ENCODE measurements at regions not wholly inside any gene's neighbourhood (a gene's known extent, or its start where the extent isn't known, plus 50 kb on each side); places are given as distances from the start of the nearest gene placed in this dataset.

GRCh38 chr19:31568724-31569123 is 219.5 kb upstream of the TSHZ3 start (continued):
- no peak for TF ChIP-seq CHD7 (IDR thresholded peaks at IDR 0.05; ENCODE audit: insufficient replicate concordance, low read length)
- TF ChIP-seq JUN (IDR thresholded peaks at IDR 0.05; ENCODE audit: low read depth, low read length), result no peak
- no peak for TF ChIP-seq POLR2AphosphoS5 (IDR thresholded peaks at IDR 0.05; ENCODE audit: low read depth, low read length)
- no peak for TF ChIP-seq SP4 (IDR thresholded peaks at IDR 0.05; ENCODE audit: low read length)
- no peak for TF ChIP-seq HDAC6 (IDR thresholded peaks at IDR 0.05; ENCODE audit: low read depth, low read length)
- TF ChIP-seq KDM1A (IDR thresholded peaks at IDR 0.05; ENCODE audit: borderline replicate concordance, low read length), result no peak
- no peak for TF ChIP-seq POU5F1 (IDR thresholded peaks at IDR 0.05; ENCODE audit: low read depth, low read length)
- TF ChIP-seq TAF1 (IDR thresholded peaks at IDR 0.05; ENCODE audit: low read depth, low read length), result no peak
- TF ChIP-seq BACH1 (IDR thresholded peaks at IDR 0.05; ENCODE audit: low read length), result no peak
- TF ChIP-seq JUND (IDR thresholded peaks at IDR 0.05; ENCODE audit: low read length), result no peak
- no peak for TF ChIP-seq TCF12 (IDR thresholded peaks at IDR 0.05; ENCODE audit: low read depth, low read length)
- no peak for TF ChIP-seq KDM5A (IDR thresholded peaks at IDR 0.05; ENCODE audit: low read length)
- no peak for TF ChIP-seq BRCA1 (IDR thresholded peaks at IDR 0.05; ENCODE audit: low read depth, low read length)
- TF ChIP-seq, protein P1, sequence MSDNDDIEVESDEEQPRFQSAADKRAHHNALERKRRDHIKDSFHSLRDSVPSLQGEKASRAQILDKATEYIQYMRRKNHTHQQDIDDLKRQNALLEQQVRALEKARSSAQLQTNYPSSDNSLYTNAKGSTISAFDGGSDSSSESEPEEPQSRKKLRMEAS (IDR thresholded peaks at IDR 0.05), result no peak
